ENCODE measurements at regions not wholly inside any gene's neighbourhood (a gene's known extent, or its start where the extent isn't known, plus 50 kb on each side); places are given as distances from the start of the nearest gene placed in this dataset.

GRCh38 chr1:29485096-29485925, 249.0 kb downstream of the PTPRU start:
- no peak for DNase-seq (ENCODE audit: low spot score)

- no peak for DNase-seq (ENCODE audit: low spot score)
These were observed 246.7 kb downstream of the PTPRU start for GRCh38 chr1:29482991-29483390.

GRCh38 chr1:29482064-29482463, 245.7 kb downstream of the PTPRU start:
- DNase-seq (ENCODE audit: low spot score): no peak

- no peak for DNase-seq (ENCODE audit: low spot score)
These were observed 244.7 kb downstream of the PTPRU start for GRCh38 chr1:29481031-29481430.

- DNase-seq (ENCODE audit: low spot score): no peak
These were observed 242.6 kb downstream of the PTPRU start for GRCh38 chr1:29478879-29479278.

GRCh38 chr1:29478151-29478791, 241.9 kb downstream of the PTPRU start:
- DNase-seq (ENCODE audit: low spot score): no peak

- no peak for DNase-seq (ENCODE audit: low spot score)
These were observed 239.0 kb downstream of the PTPRU start for GRCh38 chr1:29475326-29475725.

- no peak for DNase-seq (ENCODE audit: low spot score)
These were observed 238.2 kb downstream of the PTPRU start for GRCh38 chr1:29474274-29475244.

- no peak for DNase-seq (ENCODE audit: low spot score)
These were observed 237.0 kb downstream of the PTPRU start for GRCh38 chr1:29473161-29473855.

- no peak for DNase-seq (ENCODE audit: low spot score)
These were observed 235.4 kb downstream of the PTPRU start for GRCh38 chr1:29471487-29472313.

- DNase-seq (ENCODE audit: low spot score): no peak
These were observed 234.4 kb downstream of the PTPRU start for GRCh38 chr1:29470788-29471119.

- DNase-seq (ENCODE audit: low spot score): no peak
These were observed 233.9 kb downstream of the PTPRU start for GRCh38 chr1:29470087-29470787.

GRCh38 chr1:29469457-29469856, 233.1 kb downstream of the PTPRU start:
- DNase-seq (ENCODE audit: low spot score): no peak

GRCh38 chr1:29467989-29468900, 231.9 kb downstream of the PTPRU start:
- DNase-seq (ENCODE audit: low spot score): no peak

GRCh38 chr1:29466258-29466657, 229.9 kb downstream of the PTPRU start:
- DNase-seq (ENCODE audit: low spot score): no peak

- DNase-seq (ENCODE audit: low spot score): no peak
These were observed 229.4 kb downstream of the PTPRU start for GRCh38 chr1:29465755-29466154.

- no peak for DNase-seq (ENCODE audit: low spot score)
These were observed 225.8 kb downstream of the PTPRU start for GRCh38 chr1:29462096-29462495.

- no peak for DNase-seq (ENCODE audit: low spot score)
These were observed 224.9 kb downstream of the PTPRU start for GRCh38 chr1:29461115-29461739.

- DNase-seq (ENCODE audit: low spot score): no peak
These were observed 224.4 kb downstream of the PTPRU start for GRCh38 chr1:29460694-29461093.
